ENCODE measurements at regions not wholly inside any gene's neighbourhood (a gene's known extent, or its start where the extent isn't known, plus 50 kb on each side); places are given as distances from the start of the nearest gene placed in this dataset.
"Not testable (repeated sequence)": the region's sequence is repeated elsewhere in the genome, so short reads cannot be mapped to it uniquely, and the experiment has no call there.

GRCh38 chr1:90358448-90358847, 358.7 kb downstream of the BARHL2 start:
- H3K9me3 ChIP-seq (ENCODE audit: control insufficient read depth, low read length) = no peaks in the 10 kb centered on the region
- no peaks in the 10 kb centered on the region for H3K27me3 ChIP-seq (ENCODE audit: control insufficient read depth, insufficient read depth, low read length)

GRCh38 chr1:90357995-90358394, 359.1 kb downstream of the BARHL2 start:
- Histone ChIP-seq H3K36me3 (ENCODE audit: control insufficient read depth, insufficient read depth, low read length) (no peaks in the 10 kb centered on the region), H3K9ac (ENCODE audit: low read length) (no peak overlapping the region), H3K4me3 (ENCODE audit: low read length) (no peak overlapping the region), H3K9me3 (ENCODE audit: control insufficient read depth, low read length) (no peaks in the 10 kb centered on the region), H3K27me3 (ENCODE audit: control insufficient read depth, insufficient read depth, low read length) (no peaks in the 10 kb centered on the region), H3K4me1 (ENCODE audit: control insufficient read depth, insufficient read depth, low read length) (no peaks in the 10 kb centered on the region)

More at GRCh38 chr1:90358448-90358847, 358.7 kb downstream of the BARHL2 start:
- Histone ChIP-seq H3K36me3 (ENCODE audit: control insufficient read depth, insufficient read depth, low read length) (no peaks in the 10 kb centered on the region), H3K4me3 (ENCODE audit: low read length) (no peak overlapping the region), H3K9ac (ENCODE audit: low read length) (no peak overlapping the region), H3K4me1 (ENCODE audit: control insufficient read depth, insufficient read depth, low read length) (no peaks in the 10 kb centered on the region)

- Histone ChIP-seq H3K27me3 (ENCODE audit: control insufficient read depth, insufficient read depth, low read length) (no peaks in the 10 kb centered on the region), H3K36me3 (ENCODE audit: control insufficient read depth, insufficient read depth, low read length) (no peaks in the 10 kb centered on the region), H3K4me3 (ENCODE audit: low read length) (no peak overlapping the region), H3K4me1 (ENCODE audit: control insufficient read depth, insufficient read depth, low read length) (no peaks in the 10 kb centered on the region), H3K9me3 (ENCODE audit: control insufficient read depth, low read length) (no peaks in the 10 kb centered on the region), H3K9ac (ENCODE audit: low read length) (no peak overlapping the region)
These were observed 360.1 kb downstream of the BARHL2 start for GRCh38 chr1:90356991-90357390.

DNA sequence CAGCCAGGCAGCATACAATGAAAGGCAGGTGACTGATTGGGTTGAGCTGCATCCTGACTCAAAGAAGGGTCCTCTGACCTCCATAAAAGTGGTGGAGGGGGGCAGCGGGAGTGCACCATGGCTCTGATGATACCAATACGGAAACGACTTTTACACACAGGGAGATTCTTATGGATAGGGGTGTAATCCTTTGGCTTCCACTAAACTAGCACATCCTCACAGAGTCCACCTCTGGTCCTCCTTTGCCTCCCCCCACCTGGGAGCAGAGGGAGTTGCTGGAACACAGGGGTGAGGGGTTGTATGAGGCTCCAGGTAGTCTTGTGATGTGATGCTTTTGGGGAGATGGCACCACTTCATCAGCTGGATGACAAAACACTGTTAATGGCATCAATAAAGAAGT, 361.0 kb downstream of the BARHL2 start:
- no peaks in the 10 kb centered on the region for H3K27me3 ChIP-seq (ENCODE audit: control insufficient read depth, insufficient read depth, low read length)
- H3K36me3 ChIP-seq (ENCODE audit: control insufficient read depth, insufficient read depth, low read length) = no peaks in the 10 kb centered on the region
- H3K4me1 ChIP-seq (ENCODE audit: control insufficient read depth, insufficient read depth, low read length) = no peaks in the 10 kb centered on the region
- no peak overlapping the region for H3K4me3 ChIP-seq (ENCODE audit: low read length)
- no peaks in the 10 kb centered on the region for H3K9me3 ChIP-seq (ENCODE audit: control insufficient read depth, low read length)
- no peak overlapping the region for H3K9ac ChIP-seq (ENCODE audit: low read length)

DNA sequence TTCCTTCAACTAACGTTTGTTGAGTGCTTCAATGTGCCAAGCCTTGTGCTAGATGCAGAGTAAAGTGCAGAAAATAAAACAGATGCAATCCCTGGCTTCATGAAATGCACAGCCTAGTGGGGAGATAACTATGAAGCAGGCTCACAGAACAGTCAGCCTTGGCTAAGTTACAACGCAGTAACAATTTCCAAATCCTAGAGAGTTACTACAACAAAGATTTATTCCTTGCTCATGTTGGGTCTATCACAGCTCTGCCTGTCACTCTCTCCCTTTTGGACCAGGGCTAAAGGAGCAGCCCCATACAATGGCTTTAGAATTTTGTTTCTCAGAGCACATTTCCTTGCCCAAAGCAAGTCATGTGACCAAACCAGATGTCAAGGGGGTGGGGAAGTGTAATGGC, 359.8 kb downstream of the ZNF326 start:
- Histone ChIP-seq H3K27me3 (ENCODE audit: control insufficient read depth, insufficient read depth, low read length) (no peaks in the 10 kb centered on the region), H3K4me3 (ENCODE audit: low read length) (no peak overlapping the region), H3K9ac (ENCODE audit: low read length) (no peak overlapping the region), H3K36me3 (ENCODE audit: control insufficient read depth, insufficient read depth, low read length) (no peaks in the 10 kb centered on the region), H3K4me1 (ENCODE audit: control insufficient read depth, insufficient read depth, low read length) (no peaks in the 10 kb centered on the region), H3K9me3 (ENCODE audit: control insufficient read depth, low read length) (no peaks in the 10 kb centered on the region)

GRCh38 chr1:90351019-90351418, 356.1 kb downstream of the ZNF326 start:
- no peaks in the 10 kb centered on the region for H3K9me3 ChIP-seq (ENCODE audit: control insufficient read depth, low read length)
- no peak overlapping the region for H3K9ac ChIP-seq (ENCODE audit: low read length)
- H3K27me3 ChIP-seq (ENCODE audit: control insufficient read depth, insufficient read depth, low read length) = no peaks in the 10 kb centered on the region
- H3K4me3 ChIP-seq (ENCODE audit: low read length) = no peak overlapping the region
- H3K36me3 ChIP-seq (ENCODE audit: control insufficient read depth, insufficient read depth, low read length) = no peaks in the 10 kb centered on the region
- no peaks in the 10 kb centered on the region for H3K4me1 ChIP-seq (ENCODE audit: control insufficient read depth, insufficient read depth, low read length)

- no peaks in the 10 kb centered on the region for H3K27me3 ChIP-seq (ENCODE audit: control insufficient read depth, insufficient read depth, low read length)
- H3K4me1 ChIP-seq (ENCODE audit: control insufficient read depth, insufficient read depth, low read length) = no peaks in the 10 kb centered on the region
- H3K9ac ChIP-seq (ENCODE audit: low read length) = no peak overlapping the region
- H3K9me3 ChIP-seq (ENCODE audit: control insufficient read depth, low read length) = no peaks in the 10 kb centered on the region
- no peak overlapping the region for H3K4me3 ChIP-seq (ENCODE audit: low read length)
- H3K36me3 ChIP-seq (ENCODE audit: control insufficient read depth, insufficient read depth, low read length) = no peaks in the 10 kb centered on the region
These were observed 354.6 kb downstream of the ZNF326 start for GRCh38 chr1:90349510-90349909.

DNA sequence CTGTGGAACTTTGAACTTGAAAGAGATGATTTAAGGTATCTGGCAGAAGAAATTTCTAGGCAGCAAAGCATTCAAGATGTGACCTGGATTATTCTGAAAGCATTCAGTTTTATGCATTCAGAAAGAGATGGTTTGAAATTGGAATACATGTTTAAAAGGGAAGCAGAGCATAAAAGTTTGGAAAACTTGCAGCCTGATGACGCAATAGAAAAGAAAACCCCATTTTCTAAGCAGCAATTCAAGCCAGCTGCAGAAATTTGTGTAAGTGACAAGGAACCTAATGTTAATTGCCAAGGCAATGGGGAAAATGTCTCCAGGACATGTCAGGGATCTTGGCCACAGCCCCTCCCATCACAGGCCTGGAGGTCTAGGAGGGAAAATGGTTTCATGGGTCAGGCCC, 354.0 kb downstream of the ZNF326 start:
- Histone ChIP-seq H3K27me3 (ENCODE audit: control insufficient read depth, insufficient read depth, low read length) (no peaks in the 10 kb centered on the region), H3K36me3 (ENCODE audit: control insufficient read depth, insufficient read depth, low read length) (no peaks in the 10 kb centered on the region), H3K9me3 (ENCODE audit: control insufficient read depth, low read length) (no peaks in the 10 kb centered on the region)

GRCh38 chr1:90348459-90348858, 353.5 kb downstream of the ZNF326 start:
- not testable (repeated sequence) for H3K4me3 ChIP-seq (ENCODE audit: low read length); H3K9ac ChIP-seq (ENCODE audit: low read length); H3K4me1 ChIP-seq (ENCODE audit: control insufficient read depth, insufficient read depth, low read length); H3K27me3 ChIP-seq (ENCODE audit: control insufficient read depth, insufficient read depth, low read length); H3K36me3 ChIP-seq (ENCODE audit: control insufficient read depth, insufficient read depth, low read length); H3K9me3 ChIP-seq (ENCODE audit: control insufficient read depth, low read length)

More for the DNA sequence above, 354.0 kb downstream of the ZNF326 start:
- no peak overlapping the region for H3K4me3 ChIP-seq (ENCODE audit: low read length)
- H3K4me1 ChIP-seq (ENCODE audit: control insufficient read depth, insufficient read depth, low read length) = no peaks in the 10 kb centered on the region
- no peak overlapping the region for H3K9ac ChIP-seq (ENCODE audit: low read length)

- Histone ChIP-seq H3K36me3 (ENCODE audit: control insufficient read depth, insufficient read depth, low read length) (no peaks in the 10 kb centered on the region), H3K4me3 (ENCODE audit: low read length) (no peak overlapping the region), H3K9ac (ENCODE audit: low read length) (no peak overlapping the region), H3K9me3 (ENCODE audit: control insufficient read depth, low read length) (no peaks in the 10 kb centered on the region), H3K27me3 (ENCODE audit: control insufficient read depth, insufficient read depth, low read length) (no peaks in the 10 kb centered on the region), H3K4me1 (ENCODE audit: control insufficient read depth, insufficient read depth, low read length) (no peaks in the 10 kb centered on the region)
These were observed 352.5 kb downstream of the ZNF326 start for GRCh38 chr1:90347366-90347765.

- no peak overlapping the region for H3K9ac ChIP-seq (ENCODE audit: low read length)
- H3K4me1 ChIP-seq (ENCODE audit: control insufficient read depth, insufficient read depth, low read length) = no peaks in the 10 kb centered on the region
- H3K9me3 ChIP-seq (ENCODE audit: control insufficient read depth, low read length) = no peaks in the 10 kb centered on the region
- no peaks in the 10 kb centered on the region for H3K27me3 ChIP-seq (ENCODE audit: control insufficient read depth, insufficient read depth, low read length)
- H3K36me3 ChIP-seq (ENCODE audit: control insufficient read depth, insufficient read depth, low read length) = no peaks in the 10 kb centered on the region
- no peak overlapping the region for H3K4me3 ChIP-seq (ENCODE audit: low read length)
These were observed 351.8 kb downstream of the ZNF326 start for GRCh38 chr1:90346757-90347156.

- no peaks in the 10 kb centered on the region for H3K27me3 ChIP-seq (ENCODE audit: control insufficient read depth, insufficient read depth, low read length)
- no peaks in the 10 kb centered on the region for H3K36me3 ChIP-seq (ENCODE audit: control insufficient read depth, insufficient read depth, low read length)
- H3K9me3 ChIP-seq (ENCODE audit: control insufficient read depth, low read length) = no peaks in the 10 kb centered on the region
- H3K9ac ChIP-seq (ENCODE audit: low read length) = no peak overlapping the region
- no peaks in the 10 kb centered on the region for H3K4me1 ChIP-seq (ENCODE audit: control insufficient read depth, insufficient read depth, low read length)
- H3K4me3 ChIP-seq (ENCODE audit: low read length) = no peak overlapping the region
These were observed 351.4 kb downstream of the ZNF326 start for GRCh38 chr1:90346349-90346748.

GRCh38 chr1:90344963-90345730, 350.2 kb downstream of the ZNF326 start:
- H3K9ac ChIP-seq (ENCODE audit: low read length) = no peak overlapping the region
- no peaks in the 10 kb centered on the region for H3K36me3 ChIP-seq (ENCODE audit: control insufficient read depth, insufficient read depth, low read length)
- no peaks in the 10 kb centered on the region for H3K4me1 ChIP-seq (ENCODE audit: control insufficient read depth, insufficient read depth, low read length)
- no peaks in the 10 kb centered on the region for H3K9me3 ChIP-seq (ENCODE audit: control insufficient read depth, low read length)
- no peaks in the 10 kb centered on the region for H3K27me3 ChIP-seq (ENCODE audit: control insufficient read depth, insufficient read depth, low read length)
- H3K4me3 ChIP-seq (ENCODE audit: low read length) = no peak overlapping the region

Data from mucosa of stomach (tissue), 1 donor.